DOHH2 (cell line): ENCODE measurements at regions not wholly inside any gene's neighbourhood (a gene's known extent, or its start where the extent isn't known, plus 50 kb on each side); places are given as distances from the start of the nearest gene placed in this dataset.

ENCODE experiments used
- CTCF ChIP-seq: fragments of 200-600 bp; sonication (generic); IDR thresholded peaks from one replicate; pipeline ENCODE4 v1.5.1; 2014; ENCODE audit warnings: antibody characterized with exemption, mild to moderate bottlenecking, low read depth, low read length; ENCODE audit not compliant: poor library complexity, severe bottlenecking
- EZH2phosphoT487 ChIP-seq: fragments of 200-600 bp; sonication (generic); IDR thresholded peaks from 2 replicates; pipeline ENCODE4 v1.6.1; 2017; ENCODE audit warnings: borderline replicate concordance, mild to moderate bottlenecking, antibody characterized with exemption, low read length, moderate library complexity, mixed read lengths

GRCh38 chr14:96986256-96987085 is 189.3 kb downstream of the VRK1 start:
- TF ChIP-seq CTCF (no peak), EZH2phosphoT487 (no peak)
